HCT116 (cell line): ENCODE measurements at regions not wholly inside any gene's neighbourhood (a gene's known extent, or its start where the extent isn't known, plus 50 kb on each side); places are given as distances from the start of the nearest gene placed in this dataset.

Source experiments
- CTCF ChIP-seq, 3 experiments: fragments of 200-600 bp in 1 of 3; sonication (generic) in 1 of 3; IDR thresholded peaks in 2 of 3; conservative IDR thresholded peaks in 1 of 3; 2 replicates each; pipeline ENCODE4 v1.5.1; 2012 to 2017; ENCODE audit warnings: low read depth in 2 of 3, low read length in 2 of 3, antibody characterized with exemption in 1 of 3, borderline replicate concordance in 1 of 3, control low read depth in 1 of 3, mild to moderate bottlenecking in 1 of 3, mixed read lengths in 1 of 3, mixed run types in 1 of 3, moderate library complexity in 1 of 3; ENCODE audit not compliant: insufficient read depth in 1 of 3
- EZH2phosphoT487 ChIP-seq: fragments of 200-600 bp; IDR thresholded peaks from 2 replicates; pipeline ENCODE4 v1.6.1; 2018; ENCODE audit warnings: antibody characterized with exemption, borderline replicate concordance
- JUND ChIP-seq: IDR thresholded peaks from 2 replicates; pipeline ENCODE4 v1.6.1; 2012
- POLR2A ChIP-seq: IDR thresholded peaks from 2 replicates; pipeline ENCODE4 v1.7.0; 2011; ENCODE audit warnings: borderline replicate concordance; ENCODE audit not compliant: insufficient read depth, insufficient read length; ENCODE audit errors: extremely low read depth
- POLR2AphosphoS5 ChIP-seq: IDR thresholded peaks from 2 replicates; pipeline ENCODE4 v1.6.1; 2011; ENCODE audit warnings: mild to moderate bottlenecking, low read depth, low read length, moderate library complexity
- SRF ChIP-seq: IDR thresholded peaks from 2 replicates; pipeline ENCODE4 v1.6.1; 2012; ENCODE audit warnings: low read depth
- ZBTB33 ChIP-seq: IDR thresholded peaks from 2 replicates; pipeline ENCODE4 v1.6.1; 2011; ENCODE audit warnings: mild to moderate bottlenecking, low read length, moderate library complexity; ENCODE audit not compliant: insufficient replicate concordance; ENCODE audit errors: extremely low read depth
- ZFX ChIP-seq: fragments of 450-650 bp; IDR thresholded peaks from 2 replicates; pipeline ENCODE4 v1.6.1; 2017

- no peak for TF ChIP-seq CTCF (IDR thresholded peaks at IDR 0.05 in 2 of 3, conservative IDR thresholded peaks at IDR 0.05 in 1 of 3; ENCODE audit: borderline replicate concordance in 1 of 3, insufficient read depth in 1 of 3, low read depth in 2 of 3, low read length in 2 of 3)
- no peak for TF ChIP-seq POLR2A
- no peak for TF ChIP-seq ZBTB33
- no peak for TF ChIP-seq EZH2phosphoT487
- no peak for TF ChIP-seq ZFX
- TF ChIP-seq POLR2AphosphoS5: no peak
- no peak for TF ChIP-seq SRF
- no peak for TF ChIP-seq JUND
Measured at GRCh38 chr10:131567279-131568162, 256.0 kb upstream of the TCERG1L start.
